ENCODE measurements at regions not wholly inside any gene's neighbourhood (a gene's known extent, or its start where the extent isn't known, plus 50 kb on each side); places are given as distances from the start of the nearest gene placed in this dataset.
"Not testable (repeated sequence)": the region's sequence is repeated elsewhere in the genome, so short reads cannot be mapped to it uniquely, and the experiment has no call there.

GRCh38 chr7:115216652-115217051 is 294.8 kb downstream of the MDFIC start:
- no peak for TF ChIP-seq CTCF (IDR thresholded peaks at IDR 0.05)
- Histone ChIP-seq H3K9me3 (no peaks in the 10 kb centered on the region), H3K27ac (no peak overlapping the region), H3K4me1 (ENCODE audit: control insufficient read depth in 1 of 2, insufficient read depth in 1 of 2, low read depth in 1 of 2, low read length in 1 of 2) (no peaks in the 10 kb centered on the region), H3K27me3 (no peaks in the 10 kb centered on the region), H3K4me3 (ENCODE audit: low read depth in 1 of 2, low read length in 1 of 2) (no peak overlapping the region), H3K36me3 (no peaks in the 10 kb centered on the region)

- no peaks in the 10 kb centered on the region for H3K4me1 ChIP-seq (ENCODE audit: control insufficient read depth in 1 of 2, insufficient read depth in 1 of 2, low read depth in 1 of 2, low read length in 1 of 2)
Measured at GRCh38 chr7:115211171-115211570, 289.3 kb downstream of the MDFIC start.

GRCh38 chr7:115210552-115210951 is 288.7 kb downstream of the MDFIC start:
- Histone ChIP-seq H3K27me3 (no peaks in the 10 kb centered on the region), H3K4me1 (ENCODE audit: control insufficient read depth in 1 of 2, insufficient read depth in 1 of 2, low read depth in 1 of 2, low read length in 1 of 2) (no peaks in the 10 kb centered on the region), H3K36me3 (no peaks in the 10 kb centered on the region), H3K9me3 (no peaks in the 10 kb centered on the region), H3K27ac (no peak overlapping the region), H3K4me3 (ENCODE audit: low read depth in 1 of 2, low read length in 1 of 2) (no peak overlapping the region)
- TF ChIP-seq CTCF (IDR thresholded peaks at IDR 0.05), result no peak

More at GRCh38 chr7:115211171-115211570, 289.3 kb downstream of the MDFIC start:
- H3K27ac ChIP-seq, result no peak overlapping the region
- no peaks in the 10 kb centered on the region for H3K9me3 ChIP-seq
- H3K27me3 ChIP-seq, result no peaks in the 10 kb centered on the region
- no peak overlapping the region for H3K4me3 ChIP-seq (ENCODE audit: low read depth in 1 of 2, low read length in 1 of 2)
- no peak for TF ChIP-seq CTCF (IDR thresholded peaks at IDR 0.05)
- no peaks in the 10 kb centered on the region for H3K36me3 ChIP-seq

- Histone ChIP-seq H3K36me3 (no peaks in the 10 kb centered on the region), H3K27ac (no peak overlapping the region), H3K4me3 (ENCODE audit: low read depth in 1 of 2, low read length in 1 of 2) (no peak overlapping the region), H3K4me1 (ENCODE audit: control insufficient read depth in 1 of 2, insufficient read depth in 1 of 2, low read depth in 1 of 2, low read length in 1 of 2) (no peaks in the 10 kb centered on the region), H3K27me3 (no peaks in the 10 kb centered on the region), H3K9me3 (no peaks in the 10 kb centered on the region)
- no peak for TF ChIP-seq CTCF (IDR thresholded peaks at IDR 0.05)
Measured at GRCh38 chr7:115208710-115209560, 287.0 kb downstream of the MDFIC start.

GRCh38 chr7:115206374-115206773 is 284.5 kb downstream of the MDFIC start:
- H3K36me3 ChIP-seq; H3K9me3 ChIP-seq; H3K4me1 ChIP-seq (ENCODE audit: control insufficient read depth in 1 of 2, insufficient read depth in 1 of 2, low read depth in 1 of 2, low read length in 1 of 2); H3K27ac ChIP-seq; H3K4me3 ChIP-seq (ENCODE audit: low read depth in 1 of 2, low read length in 1 of 2); H3K27me3 ChIP-seq: not testable (repeated sequence)

- Histone ChIP-seq H3K36me3 (no peaks in the 10 kb centered on the region), H3K4me3 (ENCODE audit: low read depth in 1 of 2, low read length in 1 of 2) (no peak overlapping the region), H3K27ac (no peak overlapping the region), H3K27me3 (no peaks in the 10 kb centered on the region), H3K9me3 (no peaks in the 10 kb centered on the region), H3K4me1 (ENCODE audit: control insufficient read depth in 1 of 2, insufficient read depth in 1 of 2, low read depth in 1 of 2, low read length in 1 of 2) (no peaks in the 10 kb centered on the region)
- no peak for TF ChIP-seq CTCF (IDR thresholded peaks at IDR 0.05)
Measured at GRCh38 chr7:115198143-115198542, 276.2 kb downstream of the MDFIC start.
